ENCODE measurements at regions not wholly inside any gene's neighbourhood (a gene's known extent, or its start where the extent isn't known, plus 50 kb on each side); places are given as distances from the start of the nearest gene placed in this dataset.

- in situ Hi-C loops (cut with MboI) (no loop called here), intact Hi-C loops (cut with micrococcal nuclease) (loop anchor here (10.0 kb wide), 1 partner anchor 1731 kb away; the partner anchor contains the start of genes FBXO15 and TIMM21)
- Histone ChIP-seq H4K20me1 (replicated peaks; ENCODE audit: control insufficient read depth, insufficient read depth, low read length) (no peaks in the 10 kb centered on the region), H3K4me1 (replicated peaks in 1 of 2; ENCODE audit: control insufficient read depth in 2 of 2, insufficient read depth in 2 of 2, low read length in 2 of 2) (no peaks in the 10 kb centered on the region), H3K79me2 (ENCODE audit: control insufficient read depth, insufficient read depth, low read length) (no peaks in the 10 kb centered on the region), H3K9me1 (ENCODE audit: control insufficient read depth, insufficient read depth, low read length) (no peaks in the 10 kb centered on the region), H3K4me2 (ENCODE audit: insufficient read depth, low read length) (no peak overlapping the region), H2AFZ (ENCODE audit: low read depth, low read length) (no peak overlapping the region), H3K9me3 (replicated peaks; ENCODE audit: control insufficient read depth, insufficient read depth, low read depth, low read length) (no peaks in the 10 kb centered on the region), H3K27me3 (ENCODE audit: control insufficient read depth in 2 of 2, insufficient read depth in 2 of 2, low read length in 2 of 2) (no peaks in the 10 kb centered on the region), H3K36me3 (ENCODE audit: control insufficient read depth, insufficient read depth, low read length) (no peaks in the 10 kb centered on the region), H3K27ac (ENCODE audit: extremely low read depth, low read depth, low read length) (no peak overlapping the region), H3K9ac (ENCODE audit: insufficient read depth in 1 of 2, low read depth in 2 of 2, low read length in 2 of 2) (no peak overlapping the region), H3K4me3 (no peak overlapping the region)
- POLR2A ChIA-PET: no interaction called here
- ATAC-seq: no peak
- TF ChIP-seq TBP (optimal IDR thresholded peaks at IDR 0.05; ENCODE audit: low read depth, low read length): no peak
- TF ChIP-seq SREBF1 (IDR thresholded peaks at IDR 0.05; ENCODE audit: borderline replicate concordance, low read depth, low read length): no peak
- no peak for TF ChIP-seq DACH1 (IDR thresholded peaks at IDR 0.05; ENCODE audit: partially characterized antibody)
- TF ChIP-seq ARID3B (CRISPR knock-in tag; IDR thresholded peaks at IDR 0.05; ENCODE audit: borderline replicate concordance): no peak
- no peak for TF ChIP-seq MYNN (IDR thresholded peaks at IDR 0.05)
- TF ChIP-seq MYNN (CRISPR knock-in tag; IDR thresholded peaks at IDR 0.05): no peak
- TF ChIP-seq KDM5B (IDR thresholded peaks at IDR 0.05; ENCODE audit: insufficient replicate concordance, low read depth, low read length): no peak
- TF ChIP-seq MBD2 (IDR thresholded peaks at IDR 0.05; ENCODE audit: borderline replicate concordance, low read depth): no peak
- no peak for TF ChIP-seq POLR2AphosphoS2 (IDR thresholded peaks at IDR 0.05; ENCODE audit: low read length)
- no peak for TF ChIP-seq BHLHE40 (IDR thresholded peaks at IDR 0.05; ENCODE audit: low read length)
- TF ChIP-seq HMG20A (CRISPR knock-in tag; conservative IDR thresholded peaks at IDR 0.05): no peak
- no peak for TF ChIP-seq SRF (CRISPR knock-in tag; IDR thresholded peaks at IDR 0.05)
- no peak for TF ChIP-seq LCOR (CRISPR knock-in tag; IDR thresholded peaks at IDR 0.05)
- no peak for TF ChIP-seq ZNF431 (CRISPR knock-in tag; IDR thresholded peaks at IDR 0.05)
- TF ChIP-seq TRIM28 (IDR thresholded peaks at IDR 0.05): no peak
- no peak for TF ChIP-seq ZNF274 (IDR thresholded peaks at IDR 0.05; ENCODE audit: borderline replicate concordance, low read depth, low read length)
- no peak for TF ChIP-seq NR3C1 (CRISPR knock-in tag; IDR thresholded peaks at IDR 0.05)
- no peak for TF ChIP-seq MLX (CRISPR knock-in tag; conservative IDR thresholded peaks at IDR 0.05)
- TF ChIP-seq RBFOX2 (IDR thresholded peaks at IDR 0.05; ENCODE audit: low read depth, low read length): no peak
- no peak for TF ChIP-seq ATF6 (CRISPR knock-in tag; IDR thresholded peaks at IDR 0.05)
- TF ChIP-seq NR2C1 (IDR thresholded peaks at IDR 0.05): no peak
- no peak for TF ChIP-seq NR2C1 (tag; IDR thresholded peaks at IDR 0.05)
- CTCF ChIA-PET (ENCODE audit: low intra/inter-chr PET ratio): no interaction called here
- no peak for FAIRE-seq
- no peak for DNase-seq (ENCODE audit: extremely low read depth in 1 of 4, low spot score in 3 of 4)
- BruUV-seq (replicated peaks): no TSS peak
- 0% methylated on average over 4 of the region's 10 CpGs for WGBS (ENCODE audit: insufficient coverage, low coverage, missing lambda C conversion rate)
These were observed 448.1 kb upstream of the SMIM21 start for GRCh38 chr18:75875559-75875958.

Data from K562 (cell line).